Activated T-cell treated with anti-CD3 and anti-CD28 coated beads, Interleukin-2, amount 50 U/mL, for 72 hours (primary cell): ENCODE measurements at regions not wholly inside any gene's neighbourhood (a gene's known extent, or its start where the extent isn't known, plus 50 kb on each side); places are given as distances from the start of the nearest gene placed in this dataset.

Experiments used
- ATAC-seq, 2 donors: fragments of 150-1000 bp; cut with Tn5 transposase; replicated peaks in 1 of 2; 2 replicates each; pipeline ENCODE4 v1.10.0; 2021; ENCODE audit warnings: moderate library complexity in 2 of 2, mild to moderate bottlenecking in 1 of 2
- DNase-seq, 2 donors: peaks; one replicate each; pipeline ENCODE4 v3.0.0; 2021 to 2022; ENCODE audit warnings: mixed read lengths in 1 of 2
- H3K27ac Mint-ChIP-seq: one replicate; pipeline ENCODE4 v1.8.0; 2022; ENCODE audit warnings: mild to moderate bottlenecking, moderate library complexity, mixed read lengths
- H3K27me3 Mint-ChIP-seq: one replicate; pipeline ENCODE4 v1.8.0; 2022; ENCODE audit warnings: low read depth, mixed read lengths
- H3K36me3 Mint-ChIP-seq, 2 donors: one replicate each; pipeline ENCODE4 v1.8.0; 2022; ENCODE audit warnings: mixed read lengths in 2 of 2, mild to moderate bottlenecking in 1 of 2; ENCODE audit not compliant: insufficient read depth in 2 of 2
- H3K4me1 Mint-ChIP-seq: one replicate; pipeline ENCODE4 v1.8.0; 2022; ENCODE audit warnings: low read depth, mixed read lengths
- H3K4me3 Mint-ChIP-seq, 2 donors: one replicate each; pipeline ENCODE4 v1.8.0; 2022; ENCODE audit warnings: mild to moderate bottlenecking in 2 of 2, mixed read lengths in 2 of 2, moderate library complexity in 2 of 2
- H3K9me3 Mint-ChIP-seq, 2 donors: one replicate each; pipeline ENCODE4 v1.8.0; 2022; ENCODE audit warnings: mixed read lengths in 2 of 2

DNA sequence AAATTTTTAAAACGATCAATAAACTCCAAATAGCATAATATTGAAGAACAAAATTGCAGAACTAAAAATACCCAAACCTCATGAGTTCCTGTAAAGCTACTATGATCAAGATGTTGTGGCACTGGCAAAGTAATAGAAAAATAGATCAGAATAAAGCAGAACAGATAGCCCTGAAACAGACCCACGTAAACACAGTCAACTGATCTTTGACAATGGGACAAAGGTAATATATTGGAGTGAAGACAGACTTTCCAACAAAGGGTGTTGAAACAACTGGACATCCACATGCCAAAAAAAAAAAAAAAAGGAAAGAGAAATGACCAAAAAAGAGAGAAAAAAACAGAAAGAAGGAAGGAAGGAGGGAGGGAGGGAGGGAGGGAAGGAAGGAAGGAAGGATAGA is 138.7 kb downstream of the IRS2 start:
- Mint-ChIP-seq H3K27ac (no peak overlapping the region), H3K4me3 (no peak overlapping the region), H3K27me3 (no peaks in the 10 kb centered on the region), H3K4me1 (no peaks in the 10 kb centered on the region), H3K36me3 (no peaks in the 10 kb centered on the region), H3K9me3 (no peaks in the 10 kb centered on the region)
- ATAC-seq (no peak), DNase-seq (no peak)

DNA sequence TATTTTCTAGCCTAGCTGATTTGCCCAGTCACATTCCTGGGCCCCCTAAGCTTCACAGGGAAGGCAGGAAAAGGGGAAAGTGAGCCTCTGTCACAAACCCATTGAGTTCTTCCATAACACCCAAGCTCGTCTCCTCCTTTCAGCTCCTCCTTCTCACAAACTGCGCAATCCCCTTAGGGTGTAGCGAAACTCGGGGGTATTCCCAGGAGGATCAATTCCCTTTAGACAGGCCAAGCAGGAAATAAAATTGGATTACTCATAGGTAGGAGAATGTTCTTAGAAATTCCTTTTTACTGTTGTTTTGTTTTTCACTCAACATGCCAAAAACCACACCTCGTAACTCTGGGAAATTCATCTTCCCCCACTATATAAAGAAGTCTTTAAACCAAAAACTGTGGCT is 139.3 kb downstream of the IRS2 start:
- Mint-ChIP-seq H3K27ac (no peak overlapping the region), H3K36me3 (no peaks in the 10 kb centered on the region), H3K4me3 (no peak overlapping the region), H3K9me3 (no peaks in the 10 kb centered on the region), H3K27me3 (no peaks in the 10 kb centered on the region), H3K4me1 (no peaks in the 10 kb centered on the region)
- ATAC-seq (no peak), DNase-seq (no peak)

DNA sequence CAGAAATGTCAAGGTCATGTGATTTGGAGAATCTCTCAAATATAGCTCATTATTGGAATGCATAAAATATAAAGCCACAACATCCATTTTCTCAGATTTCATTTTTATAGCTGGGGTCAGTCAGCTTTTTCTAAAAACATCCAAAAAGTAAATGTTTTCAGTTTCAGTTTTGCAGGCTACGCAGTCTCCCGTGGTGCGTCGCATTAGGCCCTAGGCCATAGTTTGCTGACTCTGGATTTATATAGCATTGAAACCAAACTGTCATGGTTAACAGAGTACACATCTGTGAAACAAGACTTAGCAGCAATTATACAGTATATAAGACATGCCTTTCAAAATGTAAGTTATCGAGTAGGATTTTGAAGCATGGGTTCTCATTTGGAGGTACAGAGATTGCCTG is 140.0 kb downstream of the IRS2 start:
- ATAC-seq (no peak), DNase-seq (no peak)
- Mint-ChIP-seq H3K4me3 (no peak overlapping the region), H3K36me3 (peaks cover 0 to 5% of the 10 kb centered on the region in 2 donors), H3K9me3 (peaks cover 0 to 1% of the 10 kb centered on the region in 2 donors), H3K27ac (no peak overlapping the region), H3K4me1 (no peaks in the 10 kb centered on the region), H3K27me3 (no peaks in the 10 kb centered on the region)

DNA sequence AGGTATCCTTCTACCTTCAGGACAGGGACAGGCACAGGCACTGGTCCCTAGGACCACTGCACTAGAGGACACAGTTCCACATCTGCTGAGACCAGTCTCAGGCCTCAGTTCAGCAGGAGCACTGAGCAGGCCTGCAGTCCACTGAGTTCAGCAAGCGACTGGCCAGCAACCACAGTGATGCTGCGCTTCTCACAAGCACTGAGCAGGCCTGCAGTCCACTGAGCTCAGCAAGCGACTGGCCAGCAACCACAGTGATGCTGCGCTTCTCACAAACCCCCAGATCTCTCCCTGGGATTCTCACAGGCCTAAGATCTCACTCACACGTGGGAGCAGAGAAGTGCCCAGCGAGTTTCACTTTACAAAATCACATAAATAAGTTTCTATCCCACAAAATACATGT is 140.6 kb downstream of the IRS2 start:
- Mint-ChIP-seq H3K27ac (no peak overlapping the region), H3K4me3 (no peak overlapping the region), H3K4me1 (no peaks in the 10 kb centered on the region), H3K9me3 (peaks cover 5 to 6% of the 10 kb centered on the region in 2 donors), H3K36me3 (peaks cover 6 to 10% of the 10 kb centered on the region in 2 donors), H3K27me3 (no peaks in the 10 kb centered on the region)
- no peak for ATAC-seq
- no peak for DNase-seq

DNA sequence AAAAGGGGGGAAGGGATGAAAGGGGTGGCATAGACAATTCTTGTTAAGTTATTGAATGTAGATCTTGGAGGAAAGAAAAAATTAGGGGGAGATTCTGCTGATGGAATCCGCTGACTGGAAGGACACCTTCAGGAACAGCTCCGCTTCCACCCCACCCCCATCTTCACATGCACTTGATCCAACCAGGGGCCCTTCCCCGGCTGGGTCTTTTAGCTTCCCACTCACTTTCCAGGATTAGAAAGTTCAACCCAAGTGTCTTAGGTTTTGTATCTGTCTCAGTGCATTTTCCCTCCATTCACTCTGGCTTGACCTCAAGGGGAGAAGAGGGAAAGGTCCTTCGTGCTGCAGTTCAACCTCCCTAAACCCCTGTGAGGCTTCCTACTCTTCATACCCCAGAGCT is 141.4 kb downstream of the IRS2 start:
- DNase-seq (no peak), ATAC-seq (no peak)
- no peak overlapping the region for H3K4me3 Mint-ChIP-seq
- no peak overlapping the region for H3K27ac Mint-ChIP-seq
- peaks cover 10 to 14% of the 10 kb centered on the region in 2 donors for H3K36me3 Mint-ChIP-seq
- H3K9me3 Mint-ChIP-seq, result peaks cover 6 to 10% of the 10 kb centered on the region in 2 donors
- no peaks in the 10 kb centered on the region for H3K27me3 Mint-ChIP-seq
- H3K4me1 Mint-ChIP-seq, result no peaks in the 10 kb centered on the region

DNA sequence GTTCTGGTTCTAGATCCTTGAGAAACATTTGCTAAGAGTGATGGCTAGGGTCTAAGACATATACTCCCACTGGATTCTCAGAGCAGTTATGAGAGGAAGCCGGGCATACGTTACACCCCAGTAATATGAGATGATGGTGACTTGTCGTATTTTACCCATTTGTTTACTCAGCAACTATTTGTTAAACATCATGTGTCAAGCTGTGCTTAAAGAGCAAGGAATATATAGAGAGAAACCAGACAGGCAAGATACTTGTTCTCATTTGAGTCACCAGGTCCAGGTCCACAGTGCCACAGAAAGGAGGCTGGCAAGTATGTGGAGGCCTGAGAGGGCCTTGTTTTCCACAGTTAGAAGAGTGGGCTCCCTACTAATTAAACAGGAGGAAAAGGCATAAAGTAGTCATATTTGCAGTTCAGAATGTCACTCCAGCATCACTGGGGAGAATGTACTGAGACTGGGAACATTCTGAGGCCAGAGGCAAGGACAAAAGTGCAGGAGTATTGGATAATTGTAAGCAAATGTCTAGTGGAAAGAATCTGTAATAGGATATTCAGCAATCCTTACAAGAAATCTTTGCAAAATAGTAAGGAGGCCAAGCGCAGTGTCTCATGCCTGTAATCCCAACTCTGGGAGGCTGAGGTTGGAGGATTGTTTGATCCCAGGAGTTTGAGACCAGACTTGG is 142.2 kb downstream of the IRS2 start:
- Mint-ChIP-seq H3K9me3 (peaks cover 6 to 10% of the 10 kb centered on the region in 2 donors), H3K27me3 (no peaks in the 10 kb centered on the region), H3K4me1 (no peaks in the 10 kb centered on the region), H3K4me3 (no peak overlapping the region), H3K36me3 (peaks cover 10 to 17% of the 10 kb centered on the region in 2 donors), H3K27ac (no peak overlapping the region)
- DNase-seq (no peak), ATAC-seq (no peak)

DNA sequence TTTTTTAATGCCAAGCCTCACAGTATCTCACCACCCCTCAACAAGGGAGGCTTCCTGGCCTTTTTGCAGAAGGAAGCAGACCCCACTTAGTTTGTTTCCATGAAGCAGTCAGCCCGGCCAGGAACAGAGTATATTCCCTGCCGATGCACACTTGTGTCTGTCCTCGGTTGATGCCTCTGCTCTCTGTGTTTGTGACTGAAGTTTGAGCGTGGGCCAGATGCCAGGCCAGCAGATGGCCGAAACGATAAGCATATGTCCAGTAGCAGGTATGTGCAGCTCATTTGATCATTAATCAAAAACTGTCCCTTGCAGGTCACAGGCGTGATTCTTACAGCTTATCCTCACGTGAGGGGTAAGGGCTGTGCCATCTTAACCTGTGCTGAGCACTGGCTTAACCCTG is 144.0 kb downstream of the IRS2 start:
- peaks cover 9 to 16% of the 10 kb centered on the region in 2 donors for H3K9me3 Mint-ChIP-seq
- H3K4me3 Mint-ChIP-seq, result no peak overlapping the region
- no peaks in the 10 kb centered on the region for H3K4me1 Mint-ChIP-seq
- peaks cover 14 to 22% of the 10 kb centered on the region in 2 donors for H3K36me3 Mint-ChIP-seq
- no peak overlapping the region for H3K27ac Mint-ChIP-seq
- DNase-seq (no peak), ATAC-seq (no peak)
- H3K27me3 Mint-ChIP-seq, result no peaks in the 10 kb centered on the region

DNA sequence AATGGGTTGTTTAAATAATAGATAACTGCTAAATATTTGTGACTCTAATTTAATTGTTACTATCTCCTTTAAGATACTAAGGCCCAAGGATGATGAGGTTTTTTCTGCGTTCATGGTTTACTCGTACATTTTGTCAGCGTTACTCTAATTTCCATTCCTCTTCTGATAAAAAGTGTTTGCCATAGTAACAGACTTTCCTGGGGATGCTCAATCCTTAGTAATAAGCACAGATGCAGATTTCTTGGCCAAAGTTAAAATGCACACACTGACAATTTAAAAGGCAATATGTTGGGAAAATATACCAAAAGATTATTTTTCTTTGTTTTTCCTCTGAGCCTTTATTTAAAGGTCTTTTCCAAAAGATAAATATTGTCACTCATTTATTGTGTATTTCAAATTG is 149.6 kb downstream of the IRS2 start:
- Mint-ChIP-seq H3K4me3 (no peak overlapping the region), H3K4me1 (no peaks in the 10 kb centered on the region)

DNA sequence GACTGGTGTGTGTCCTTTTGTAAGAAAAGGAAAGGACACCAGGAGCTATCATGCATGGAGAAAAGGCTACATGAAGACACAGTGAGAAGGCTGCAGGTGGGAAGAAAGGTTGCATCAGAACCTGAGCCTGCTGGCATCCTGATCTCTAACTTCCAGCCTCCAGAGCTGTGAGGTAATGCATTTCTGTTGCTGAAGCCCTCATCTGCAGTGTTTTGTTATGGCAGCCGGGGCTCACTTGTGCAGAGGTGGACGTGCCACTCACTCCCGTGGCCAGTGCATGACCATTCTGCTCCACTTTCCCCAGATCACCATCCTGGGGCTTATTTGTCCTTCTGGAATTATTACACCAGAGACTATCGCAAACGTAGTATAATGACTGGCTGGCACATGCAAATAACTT is 155.3 kb downstream of the IRS2 start:
- Mint-ChIP-seq H3K4me1 (no peaks in the 10 kb centered on the region), H3K27ac (no peak overlapping the region), H3K4me3 (no peak overlapping the region), H3K36me3 (peaks cover 3% of the 10 kb centered on the region in 2 donors), H3K9me3 (peaks cover 4 to 15% of the 10 kb centered on the region in 2 donors), H3K27me3 (peaks cover 12% of the 10 kb centered on the region)
- ATAC-seq (no peak), DNase-seq (no peak)

More for the DNA sequence above, 149.6 kb downstream of the IRS2 start:
- Mint-ChIP-seq H3K36me3 (peaks cover 16 to 23% of the 10 kb centered on the region in 2 donors), H3K27ac (no peak overlapping the region), H3K27me3 (peaks cover 7% of the 10 kb centered on the region), H3K9me3 (peaks cover 18 to 21% of the 10 kb centered on the region in 2 donors)
- ATAC-seq (no peak), DNase-seq (no peak)

DNA sequence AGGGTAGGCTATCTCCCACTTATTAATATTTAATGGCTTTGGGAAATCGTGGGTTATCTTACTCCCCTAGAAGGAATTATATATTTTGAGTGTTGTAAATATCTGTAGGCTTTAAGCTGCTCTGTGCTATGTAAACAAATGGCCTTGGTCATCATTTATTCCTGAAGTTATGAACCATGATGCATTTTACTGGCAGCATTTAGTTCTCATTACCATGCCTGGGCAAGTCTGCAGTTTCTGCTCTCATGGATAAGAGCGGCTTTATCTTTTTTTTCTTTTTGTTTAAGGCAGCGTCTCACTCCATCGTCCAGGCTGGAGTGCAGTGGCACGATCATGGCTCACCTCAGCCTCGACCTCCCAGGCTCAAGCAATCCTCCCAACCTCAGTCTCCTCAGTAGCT is 156.1 kb downstream of the IRS2 start:
- Mint-ChIP-seq H3K27ac (no peak overlapping the region), H3K4me3 (no peak overlapping the region), H3K27me3 (peaks cover 18% of the 10 kb centered on the region), H3K36me3 (peaks cover 3% of the 10 kb centered on the region in 2 donors), H3K9me3 (peaks cover 4 to 14% of the 10 kb centered on the region in 2 donors), H3K4me1 (no peaks in the 10 kb centered on the region)
- DNase-seq (no peak), ATAC-seq (no peak)

DNA sequence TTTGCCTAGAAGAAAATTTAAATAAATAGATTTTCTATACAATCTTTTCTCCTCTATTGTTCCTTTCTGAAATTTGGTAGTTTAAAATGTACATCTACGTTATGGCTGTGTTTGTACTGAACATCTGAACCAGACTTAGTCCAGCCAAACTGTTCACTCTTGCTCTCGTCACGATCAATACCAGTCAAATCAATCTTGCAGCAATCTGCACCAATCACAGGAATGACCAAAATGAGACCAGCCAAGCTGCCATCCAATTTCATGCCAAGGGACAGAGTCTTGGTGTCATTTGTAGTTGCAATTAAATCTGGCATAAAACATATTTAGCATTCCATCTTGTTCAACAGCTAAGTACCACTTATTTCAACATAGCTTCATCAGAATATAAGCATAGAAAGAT is 156.6 kb downstream of the IRS2 start:
- peaks cover 18% of the 10 kb centered on the region for H3K27me3 Mint-ChIP-seq
- no peak for DNase-seq
- H3K9me3 Mint-ChIP-seq, result peaks cover 4 to 9% of the 10 kb centered on the region in 2 donors
- H3K4me1 Mint-ChIP-seq, result no peaks in the 10 kb centered on the region
- H3K27ac Mint-ChIP-seq, result no peak overlapping the region
- ATAC-seq, result no peak
- peaks cover 3% of the 10 kb centered on the region in 2 donors for H3K36me3 Mint-ChIP-seq
- H3K4me3 Mint-ChIP-seq, result no peak overlapping the region

DNA sequence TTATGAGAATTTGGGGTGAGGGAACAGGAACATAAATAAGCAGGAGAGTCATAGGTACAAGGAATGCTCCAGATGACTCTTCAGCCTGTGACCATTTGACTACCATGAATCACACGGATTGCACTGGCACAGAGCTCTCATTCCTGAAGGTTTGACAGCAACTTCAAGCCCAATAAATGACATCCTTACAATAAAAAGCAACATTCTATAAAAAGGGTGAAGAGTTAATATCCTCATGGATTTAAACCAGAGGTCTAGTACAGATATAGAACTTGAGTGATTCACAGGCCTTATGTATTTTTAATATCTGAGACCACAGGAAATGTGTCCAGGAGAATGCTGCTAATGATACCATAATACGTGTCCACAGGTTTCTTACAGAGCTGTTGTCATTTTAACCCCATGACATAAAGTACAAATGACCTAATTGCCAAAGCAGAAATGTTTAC is 158.1 kb downstream of the IRS2 start:
- Mint-ChIP-seq H3K4me3 (no peak overlapping the region), H3K27ac (no peak overlapping the region), H3K36me3 (peaks cover 3% of the 10 kb centered on the region in 2 donors), H3K27me3 (peaks cover 17% of the 10 kb centered on the region), H3K9me3 (peaks cover 4 to 6% of the 10 kb centered on the region in 2 donors), H3K4me1 (no peaks in the 10 kb centered on the region)
- ATAC-seq (no peak), DNase-seq (no peak)

DNA sequence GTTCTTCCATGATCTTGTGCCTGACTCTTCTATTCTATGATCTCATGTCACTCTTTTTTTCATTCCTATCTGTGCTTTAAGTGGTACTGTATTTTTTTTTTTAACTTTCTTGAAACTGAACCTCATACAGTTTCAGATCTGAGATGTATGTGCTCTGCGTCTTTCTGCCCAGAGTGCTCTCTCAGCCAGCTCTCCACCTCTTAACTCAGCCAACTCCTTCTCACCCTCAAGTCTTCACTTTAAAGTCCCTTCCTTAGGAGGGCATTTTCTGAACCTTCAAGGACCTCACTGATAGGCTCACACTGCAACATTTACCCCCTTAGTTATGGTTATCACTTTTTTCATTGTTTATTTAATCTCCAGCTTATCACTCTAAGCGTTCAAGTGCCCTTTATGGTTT is 158.7 kb downstream of the IRS2 start:
- Mint-ChIP-seq H3K27ac (no peak overlapping the region), H3K4me1 (no peaks in the 10 kb centered on the region), H3K27me3 (peaks cover 11% of the 10 kb centered on the region), H3K36me3 (no peaks in the 10 kb centered on the region), H3K9me3 (peaks cover 1 to 3% of the 10 kb centered on the region in 2 donors), H3K4me3 (no peak overlapping the region)
- ATAC-seq, result no peak
- no peak for DNase-seq
